HEK293T (cell line): ENCODE measurements at regions not wholly inside any gene's neighbourhood (a gene's known extent, or its start where the extent isn't known, plus 50 kb on each side); places are given as distances from the start of the nearest gene placed in this dataset.

ENCODE experiments used
- ARNT ChIP-seq: fragments of 450-650 bp; IDR thresholded peaks from 2 replicates; pipeline ENCODE4 v1.6.1; 2017; ENCODE audit warnings: mild to moderate bottlenecking
- BHLHE40 ChIP-seq: fragments of 450-650 bp; IDR thresholded peaks from 2 replicates; pipeline ENCODE4 v1.6.1; 2016; ENCODE audit warnings: mild to moderate bottlenecking, moderate library complexity, borderline replicate concordance
- CTBP1 ChIP-seq: fragments of 450-650 bp; IDR thresholded peaks from 2 replicates; pipeline ENCODE4 v1.6.1; 2016; ENCODE audit warnings: borderline replicate concordance
- ELF4 ChIP-seq: fragments of 450-650 bp; IDR thresholded peaks from 2 replicates; pipeline ENCODE4 v1.6.1; 2017; ENCODE audit warnings: antibody characterized with exemption
- FOXA1 ChIP-seq: fragments of 450-650 bp; IDR thresholded peaks from 2 replicates; pipeline ENCODE4 v1.6.1; 2016; ENCODE audit warnings: mild to moderate bottlenecking
- FOXK2 ChIP-seq: fragments of 450-650 bp; IDR thresholded peaks from 2 replicates; pipeline ENCODE4 v1.6.1; 2016; ENCODE audit warnings: mild to moderate bottlenecking
- FOXM1 ChIP-seq: fragments of 450-650 bp; IDR thresholded peaks from 2 replicates; pipeline ENCODE4 v1.6.1; 2017; ENCODE audit warnings: mild to moderate bottlenecking, borderline replicate concordance
- L3MBTL2 ChIP-seq: fragments of 450-650 bp; conservative IDR thresholded peaks from 2 replicates; pipeline ENCODE4 v1.6.1; 2016; ENCODE audit warnings: mild to moderate bottlenecking
- LEF1 ChIP-seq: fragments of 450-650 bp; IDR thresholded peaks from 2 replicates; pipeline ENCODE4 v1.6.1; 2017; ENCODE audit warnings: mild to moderate bottlenecking, borderline replicate concordance
- PKNOX1 ChIP-seq: fragments of 450-650 bp; IDR thresholded peaks from 2 replicates; pipeline ENCODE4 v1.6.1; 2016
- SP1 ChIP-seq: fragments of 450-650 bp; IDR thresholded peaks from 2 replicates; pipeline ENCODE4 v1.6.1; 2017
- SUZ12 ChIP-seq: fragments of 450-650 bp; IDR thresholded peaks from 2 replicates; pipeline ENCODE4 v1.6.1; 2016; ENCODE audit warnings: mild to moderate bottlenecking
- TARDBP ChIP-seq: fragments of 450-650 bp; IDR thresholded peaks from 2 replicates; pipeline ENCODE4 v1.6.1; 2016
- ZNF384 ChIP-seq: fragments of 450-650 bp; IDR thresholded peaks from 2 replicates; pipeline ENCODE4 v1.6.1; 2016

- TF ChIP-seq ZNF384: no peak
- no peak for TF ChIP-seq L3MBTL2
- TF ChIP-seq SUZ12: no peak
- no peak for TF ChIP-seq FOXK2
- TF ChIP-seq ARNT: no peak
- TF ChIP-seq BHLHE40: no peak
- no peak for TF ChIP-seq FOXM1
- TF ChIP-seq LEF1: no peak
- TF ChIP-seq SP1: no peak
- no peak for TF ChIP-seq FOXA1
- no peak for TF ChIP-seq ELF4
- no peak for TF ChIP-seq CTBP1
- TF ChIP-seq PKNOX1: no peak
- TF ChIP-seq TARDBP: no peak
Measured at GRCh38 chr12:74747305-74747704, 209.7 kb downstream of the ATXN7L3B start.
